HCT116 (cell line): ENCODE measurements at regions not wholly inside any gene's neighbourhood (a gene's known extent, or its start where the extent isn't known, plus 50 kb on each side); places are given as distances from the start of the nearest gene placed in this dataset.

Experiments used
- ATAC-seq: fragments of 200-7000 bp; cut with Tn5 transposase; 2 replicates; pipeline ENCODE4 v1.9.1; 2020; ENCODE audit warnings: mild to moderate bottlenecking, moderate library complexity
- BruUV-seq: library from RNA; stranded (reverse); fragments of 400-500 nt; replicated peaks from 2 replicates; lab custom pipeline; 2021; lab: Mats Ljungman, UMichigan
- CTCF ChIA-PET: fragments of 300-600 bp; sonication (Branson Sonifier 250); formaldehyde crosslinking; loops from one replicate; lab custom pipeline; 2021; ENCODE audit warnings: antibody characterized with exemption; lab: Charles Lee
- POLR2A ChIA-PET: fragments of 300-600, 350-600 bp; sonication (Branson Sonifier 250); formaldehyde crosslinking; loops from one replicate; lab custom pipeline; 2021; ENCODE audit warnings: antibody characterized with exemption; lab: Charles Lee
- RAD21 ChIA-PET, 2 experiments: fragments of 300-600 bp; sonication (Branson Sonifier 250); formaldehyde crosslinking; loops; one replicate each; lab custom pipeline; 2023; ENCODE audit warnings: low total read pairs in 2 of 2; ENCODE audit not compliant: uncharacterized antibody in 2 of 2, unreplicated experiment in 2 of 2, low non-redundant PET in 1 of 2; lab: Charles Lee
- DNase-seq: peaks from one replicate; pipeline ENCODE4 v3.0.0-alpha.2; 2010; ENCODE audit warnings: low read depth, low spot score
- H2AFZ ChIP-seq: fragments of 200-600 bp; shearing (Covaris generic), sonication (generic); 2 replicates; pipeline ENCODE4 v1.6.1; 2017; ENCODE audit warnings: low read depth, mixed run types, mixed read lengths, antibody characterized with exemption, low read length; ENCODE audit not compliant: poor library complexity, severe bottlenecking
- H3K27ac ChIP-seq: 2 replicates; pipeline ENCODE4 v1.5.1; 2012; ENCODE audit warnings: low read depth, low read length
- H3K27me3 ChIP-seq: fragments of 200-600 bp; sonication (generic); 2 replicates; pipeline ENCODE4 v1.6.1; 2016; ENCODE audit warnings: mixed run types, low read length, mixed read lengths; ENCODE audit not compliant: insufficient read depth
- H3K36me3 ChIP-seq, 2 experiments: fragments of 200-500 bp in 1 of 2; fragments of 200-600 bp in 1 of 2; sonication (Bioruptor generic) in 1 of 2; sonication (generic) in 1 of 2; 2 replicates each; pipeline versions ENCODE4 v1.5.1 to v1.6.1; 2014 to 2016; ENCODE audit warnings: low read length in 2 of 2, inconsistent platforms in 1 of 2, mixed read lengths in 1 of 2, mixed run types in 1 of 2; ENCODE audit not compliant: insufficient read depth in 2 of 2, control insufficient read depth in 1 of 2
- H3K4me1 ChIP-seq, 2 experiments: fragments of 200-600 bp in 1 of 2; sonication (generic) in 1 of 2; 2 replicates each; pipeline versions ENCODE4 v1.5.1 to v1.6.1; 2012 to 2017; ENCODE audit warnings: low read length in 2 of 2, inconsistent platforms in 1 of 2, mild to moderate bottlenecking in 1 of 2, mixed read lengths in 1 of 2, mixed run types in 1 of 2, moderate library complexity in 1 of 2; ENCODE audit not compliant: insufficient read depth in 2 of 2, control insufficient read depth in 1 of 2
- H3K4me2 ChIP-seq: fragments of 200-600 bp; sonication (generic); 2 replicates; pipeline ENCODE4 v1.6.1; 2017; ENCODE audit warnings: mixed run types, low read length, mixed read lengths
- H3K4me3 ChIP-seq, 2 experiments: fragments of 200-600 bp in 1 of 2; sonication (generic) in 1 of 2; replicated peaks in 1 of 2; 2 replicates each; pipeline ENCODE4 v1.5.1; 2011 to 2016; ENCODE audit warnings: low read length in 2 of 2, control low read depth in 1 of 2, low read depth in 1 of 2, mild to moderate bottlenecking in 1 of 2, mixed read lengths in 1 of 2, mixed run types in 1 of 2
- H3K79me2 ChIP-seq: fragments of 200-600 bp; sonication (generic); 2 replicates; pipeline ENCODE4 v1.6.1; 2017; ENCODE audit warnings: mild to moderate bottlenecking, mixed run types, low read length, moderate library complexity, mixed read lengths; ENCODE audit not compliant: insufficient read depth
- H3K9ac ChIP-seq: fragments of 200-600 bp; sonication (generic); 2 replicates; pipeline ENCODE4 v1.6.1; 2016; ENCODE audit warnings: low read length, mixed read lengths
- H3K9me2 ChIP-seq: fragments of 200-600 bp; sonication (generic), shearing (Covaris generic); 2 replicates; pipeline ENCODE4 v1.6.1; 2017; ENCODE audit warnings: mixed run types, mild to moderate bottlenecking, moderate library complexity; ENCODE audit not compliant: insufficient read depth
- H3K9me3 ChIP-seq, 2 experiments: fragments of 200-500 bp in 1 of 2; fragments of 200-600 bp in 1 of 2; sonication (Bioruptor generic) in 1 of 2; sonication (generic) in 1 of 2; 2 replicates each; pipeline ENCODE4 v1.6.1; 2014 to 2017; ENCODE audit warnings: low read length in 2 of 2, mixed read lengths in 2 of 2, inconsistent platforms in 1 of 2, low read depth in 1 of 2, mild to moderate bottlenecking in 1 of 2, mixed run types in 1 of 2, moderate library complexity in 1 of 2; ENCODE audit not compliant: control insufficient read depth in 1 of 2, insufficient read depth in 1 of 2
- H4K20me1 ChIP-seq: fragments of 200-600 bp; sonication (generic), shearing (Covaris generic); 2 replicates; pipeline ENCODE4 v1.6.1; 2017; ENCODE audit warnings: mixed run types, mild to moderate bottlenecking, moderate library complexity; ENCODE audit not compliant: insufficient read depth
- CBX3 ChIP-seq: IDR thresholded peaks from 2 replicates; pipeline ENCODE4 v1.6.1; 2012; ENCODE audit warnings: low read depth
- EZH2phosphoT487 ChIP-seq: fragments of 200-600 bp; IDR thresholded peaks from 2 replicates; pipeline ENCODE4 v1.6.1; 2018; ENCODE audit warnings: antibody characterized with exemption, borderline replicate concordance
- POLR2A ChIP-seq: IDR thresholded peaks from 2 replicates; pipeline ENCODE4 v1.7.0; 2011; ENCODE audit warnings: borderline replicate concordance; ENCODE audit not compliant: insufficient read depth, insufficient read length; ENCODE audit errors: extremely low read depth
- RAD21 ChIP-seq: IDR thresholded peaks from 2 replicates; pipeline ENCODE4 v1.6.1; 2012; ENCODE audit warnings: low read depth, mild to moderate bottlenecking
- REST ChIP-seq: IDR thresholded peaks from 2 replicates; pipeline ENCODE4 v1.6.1; 2012; ENCODE audit warnings: low read depth
- SRF ChIP-seq: IDR thresholded peaks from 2 replicates; pipeline ENCODE4 v1.6.1; 2012; ENCODE audit warnings: low read depth
- ZFX ChIP-seq: fragments of 450-650 bp; IDR thresholded peaks from 2 replicates; pipeline ENCODE4 v1.6.1; 2017
- intact Hi-C: fragments of 100-400 bp; cut with micrococcal nuclease; formaldehyde crosslinking; loops from 2 replicates; pipeline ENCODE4 v1.10.0; 2022

GRCh38 chr20:60948224-60948623 lies 303.8 kb upstream of the CDH4 start (continued):
- TF ChIP-seq REST (no peak), CBX3 (no peak), RAD21 (no peak)

DNA sequence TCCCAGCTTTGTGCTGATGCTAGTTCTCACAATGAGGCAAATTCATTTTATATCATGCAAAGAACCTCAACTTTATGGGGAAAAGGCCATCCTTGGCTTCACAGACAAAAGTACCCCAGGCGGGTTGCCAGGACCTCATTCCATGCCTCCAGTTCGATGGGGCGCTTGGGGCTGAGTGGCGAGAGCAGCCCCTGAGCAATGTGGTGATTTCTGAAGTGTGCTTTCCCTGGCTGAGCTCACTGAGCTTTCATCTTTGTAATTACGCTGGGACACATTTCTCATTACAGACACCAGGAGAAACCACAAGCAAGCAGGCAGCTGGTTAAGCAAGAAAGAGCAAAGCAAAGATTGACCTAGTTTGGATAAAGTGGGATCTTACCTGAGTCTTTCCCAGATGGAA lies 301.5 kb upstream of the CDH4 start:
- DNase-seq: no peak
- RAD21 ChIA-PET: no interaction called here
- no peak overlapping the region for H3K27ac ChIP-seq
- CTCF ChIA-PET: no interaction called here
- intact Hi-C loops: no loop called here
- H3K4me3 ChIP-seq: no peak overlapping the region
- H2AFZ ChIP-seq: no peak overlapping the region
- H3K9me3 ChIP-seq: peaks cover 4 to 23% of the 10 kb centered on the region in 2 experiments; a peak in 2 of 4 replicates
- no peaks in the 10 kb centered on the region for H3K4me1 ChIP-seq
- no peaks in the 10 kb centered on the region for H4K20me1 ChIP-seq
- no peaks in the 10 kb centered on the region for H3K27me3 ChIP-seq
- BruUV-seq: no TSS peak
- TF ChIP-seq CBX3 (no peak), SRF (no peak), POLR2A (no peak), ZFX (no peak), EZH2phosphoT487 (no peak)
- no peak overlapping the region for H3K9ac ChIP-seq
- ATAC-seq: no peak
- no peaks in the 10 kb centered on the region for H3K79me2 ChIP-seq
- H3K9me2 ChIP-seq: no peaks in the 10 kb centered on the region
- no peak overlapping the region for H3K4me2 ChIP-seq
- POLR2A ChIA-PET: no interaction called here
- H3K36me3 ChIP-seq: no peaks in the 10 kb centered on the region
